IMR-90 (cell line): ENCODE measurements at regions not wholly inside any gene's neighbourhood (a gene's known extent, or its start where the extent isn't known, plus 50 kb on each side); places are given as distances from the start of the nearest gene placed in this dataset.

Experiments
- ATAC-seq: fragments of 200-7000 bp; cut with Tn5 transposase; 2 replicates; pipeline ENCODE4 v1.9.1; 2020; ENCODE audit warnings: low read depth, mild to moderate bottlenecking, moderate library complexity
- BruUV-seq: library from RNA; stranded (reverse); fragments of 400-500 nt; replicated peaks from 2 replicates; lab custom pipeline; 2021; lab: Mats Ljungman, UMichigan
- CTCF ChIA-PET: fragments of 300-600 bp; formaldehyde crosslinking; extraction: SDS; loops from one replicate; lab custom pipeline; 2021; ENCODE audit warnings: antibody characterized with exemption; lab: Yijun Ruan, JAX
- POLR2A ChIA-PET: fragments of 300-600 bp; sonication (Branson Sonifier 250); formaldehyde crosslinking; loops from one replicate; lab custom pipeline; 2022; ENCODE audit warnings: antibody characterized with exemption; ENCODE audit not compliant: unreplicated experiment; lab: Charles Lee
- DNase-seq: peaks from one replicate; pipeline ENCODE4 v3.0.0; 2013
- H2AFZ ChIP-seq: replicated peaks from 2 replicates; pipeline ENCODE3; 2013; ENCODE audit warnings: low read length, mild to moderate bottlenecking; ENCODE audit not compliant: poor library complexity
- H2AK5ac ChIP-seq: 2 replicates; pipeline ENCODE4 v1.6.1; 2013; ENCODE audit warnings: low read depth, low read length, inconsistent platforms
- H2AK9ac ChIP-seq: replicated peaks from 2 replicates; pipeline ENCODE3; 2013; ENCODE audit warnings: mild to moderate bottlenecking, low read depth, low read length, moderate library complexity; ENCODE audit not compliant: poor library complexity
- H2BK120ac ChIP-seq: 2 replicates; pipeline ENCODE4 v1.6.1; 2013; ENCODE audit warnings: low read depth, low read length, inconsistent platforms
- H2BK15ac ChIP-seq: 3 replicates; pipeline ENCODE4 v1.6.1; 2013; ENCODE audit warnings: low read depth, low read length, inconsistent platforms
- H2BK20ac ChIP-seq: 2 replicates; pipeline ENCODE4 v1.6.1; 2013; ENCODE audit warnings: low read depth, mild to moderate bottlenecking, inconsistent platforms, low read length, moderate library complexity
- H2BK5ac ChIP-seq: 2 replicates; pipeline ENCODE4 v1.6.1; 2013; ENCODE audit warnings: mild to moderate bottlenecking, low read depth, low read length, inconsistent platforms; ENCODE audit not compliant: poor library complexity, severe bottlenecking
- H3K14ac ChIP-seq: replicated peaks from 2 replicates; pipeline ENCODE4 v1.6.1; 2013; ENCODE audit warnings: low read depth, low read length, inconsistent platforms
- H3K18ac ChIP-seq: 2 replicates; pipeline ENCODE4 v1.6.1; 2013; ENCODE audit warnings: low read depth, low read length, control low read depth
- H3K23ac ChIP-seq: 2 replicates; pipeline ENCODE4 v1.6.1; 2013; ENCODE audit warnings: low read depth, low read length, inconsistent platforms
- H3K27ac ChIP-seq: 2 replicates; pipeline ENCODE4 v1.5.1; 2013; ENCODE audit warnings: mild to moderate bottlenecking, control low read depth, low read length; ENCODE audit not compliant: insufficient read depth
- H3K27me3 ChIP-seq: 2 replicates; pipeline ENCODE4 v1.6.1; 2013; ENCODE audit warnings: low read length; ENCODE audit not compliant: control insufficient read depth, insufficient read depth
- H3K36me3 ChIP-seq: 2 replicates; pipeline ENCODE4 v1.6.1; 2013; ENCODE audit warnings: low read length, mixed read lengths; ENCODE audit not compliant: control insufficient read depth, insufficient read depth
- H3K4ac ChIP-seq: 2 replicates; pipeline ENCODE4 v1.6.1; 2013; ENCODE audit warnings: low read depth, low read length, inconsistent platforms
- H3K4me1 ChIP-seq: 2 replicates; pipeline ENCODE4 v1.6.1; 2013; ENCODE audit warnings: low read length, mixed read lengths; ENCODE audit not compliant: control insufficient read depth, insufficient read depth
- H3K4me2 ChIP-seq: 2 replicates; pipeline ENCODE4 v1.6.1; 2013; ENCODE audit warnings: low read depth, mild to moderate bottlenecking, control low read depth, low read length, moderate library complexity
- H3K4me3 ChIP-seq: 2 replicates; pipeline ENCODE4 v1.5.1; 2013; ENCODE audit warnings: low read depth, mild to moderate bottlenecking, control low read depth, low read length, moderate library complexity; ENCODE audit not compliant: insufficient read depth
- H3K56ac ChIP-seq: 2 replicates; pipeline ENCODE4 v1.6.1; 2013; ENCODE audit warnings: low read length, inconsistent platforms; ENCODE audit not compliant: insufficient read depth; ENCODE audit errors: extremely low read depth
- H3K79me1 ChIP-seq, 2 experiments: 2 replicates each; pipeline ENCODE4 v1.6.1; 2013; ENCODE audit warnings: low read length in 2 of 2, inconsistent platforms in 1 of 2, low read depth in 1 of 2
- H3K9ac ChIP-seq: 2 replicates; pipeline ENCODE4 v1.6.1; 2013; ENCODE audit warnings: low read depth, low read length, control low read depth
- H3K9me1 ChIP-seq: 2 replicates; pipeline ENCODE4 v1.6.1; 2013; ENCODE audit warnings: low read length, inconsistent platforms; ENCODE audit not compliant: insufficient read depth
- H3K9me3 ChIP-seq: 2 replicates; pipeline ENCODE4 v1.6.1; 2013; ENCODE audit warnings: low read length; ENCODE audit not compliant: control insufficient read depth, insufficient read depth
- H4K20me1 ChIP-seq: 2 replicates; pipeline ENCODE4 v1.6.1; 2013; ENCODE audit warnings: low read length, inconsistent platforms; ENCODE audit not compliant: insufficient read depth
- H4K5ac ChIP-seq: 2 replicates; pipeline ENCODE4 v1.6.1; 2013; ENCODE audit warnings: mild to moderate bottlenecking, low read depth, low read length, control low read depth
- H4K8ac ChIP-seq, 2 experiments: 2 replicates each; pipeline ENCODE4 v1.6.1; 2013; ENCODE audit warnings: low read depth in 2 of 2, low read length in 2 of 2, control low read depth in 1 of 2, inconsistent platforms in 1 of 2
- H4K91ac ChIP-seq: 2 replicates; pipeline ENCODE4 v1.6.1; 2013; ENCODE audit warnings: low read depth, low read length, inconsistent platforms; ENCODE audit not compliant: insufficient read depth
- BHLHE40 ChIP-seq: fragments of 150-350 bp; IDR thresholded peaks from 2 replicates; pipeline ENCODE4 v1.6.1; 2016; ENCODE audit warnings: mild to moderate bottlenecking, low read depth, low read length
- CHD1 ChIP-seq: IDR thresholded peaks from 2 replicates; pipeline ENCODE4 v1.6.1; 2012; ENCODE audit warnings: low read depth, low read length, improper control_type of control experiment
- CTCF ChIP-seq: conservative IDR thresholded peaks from 2 replicates; pipeline ENCODE4 v1.5.1; 2012; ENCODE audit warnings: mild to moderate bottlenecking, low read depth, low read length, improper control_type of control experiment
- ELK1 ChIP-seq: fragments of 150-350 bp; IDR thresholded peaks from 2 replicates; pipeline ENCODE4 v1.6.1; 2016; ENCODE audit warnings: low read depth, mild to moderate bottlenecking, low read length, moderate library complexity, borderline replicate concordance
- FOS ChIP-seq: fragments of 150-350 bp; IDR thresholded peaks from 2 replicates; pipeline ENCODE4 v1.6.1; 2016; ENCODE audit warnings: low read depth, low read length
- MAZ ChIP-seq: IDR thresholded peaks from 2 replicates; pipeline ENCODE4 v1.6.1; 2012; ENCODE audit warnings: low read depth, mild to moderate bottlenecking, low read length, improper control_type of control experiment, moderate library complexity, borderline replicate concordance
- MXI1 ChIP-seq: IDR thresholded peaks from 2 replicates; pipeline ENCODE4 v1.6.1; 2012; ENCODE audit warnings: low read depth, mild to moderate bottlenecking, low read length, moderate library complexity, borderline replicate concordance
- NFE2L2 ChIP-seq: fragments of 150-350 bp; IDR thresholded peaks from 2 replicates; pipeline ENCODE4 v1.6.1; 2016; ENCODE audit warnings: low read depth, mild to moderate bottlenecking, low read length
- POLR2A ChIP-seq: IDR thresholded peaks from 2 replicates; pipeline ENCODE4 v1.6.1; 2012; ENCODE audit warnings: mild to moderate bottlenecking, low read depth, low read length
- RAD21 ChIP-seq: IDR thresholded peaks from 2 replicates; pipeline ENCODE4 v1.6.1; 2012; ENCODE audit warnings: low read length, improper control_type of control experiment
- RCOR1 ChIP-seq: IDR thresholded peaks from 2 replicates; pipeline ENCODE4 v1.6.1; 2012; ENCODE audit warnings: mild to moderate bottlenecking, low read length, improper control_type of control experiment; ENCODE audit not compliant: insufficient replicate concordance
- RFX5 ChIP-seq: IDR thresholded peaks from 2 replicates; pipeline ENCODE4 v1.8.0; 2012; ENCODE audit warnings: low read depth, mild to moderate bottlenecking, low read length, moderate library complexity
- WGBS, 2 experiments: methylation state at CpG; one replicate each; pipeline versions ENCODE4 v1.1.5 to v1.1.7; 2013; ENCODE audit warnings: missing lambda C conversion rate in 2 of 2; ENCODE audit not compliant: insufficient read length in 1 of 2; ENCODE audit errors: extremely low coverage in 2 of 2; 5-methylcytosine and 5-hydroxymethylcytosine counted together
- dilution Hi-C: fragments of 300-500 bp; cut with HindIII; formaldehyde crosslinking; loops from one replicate; pipeline ENCODE4 v1.14.3; 2018; ENCODE audit warnings: low sequenced_read_pairs; ENCODE audit not compliant: unreplicated experiment
- in situ Hi-C: fragments of 300-500 bp; cut with MboI; formaldehyde crosslinking; loops from 3 replicates; pipeline ENCODE4 v1.14.3; 2019; ENCODE audit warnings: low sequenced_read_pairs, inconsistent platforms, mixed read lengths
- intact Hi-C: fragments of 100-400 bp; cut with micrococcal nuclease; formaldehyde crosslinking; loops from 2 replicates; pipeline ENCODE4 v1.10.0; 2022
- TF ChIP-seq, protein P1 (sequence below): fragments of 150-350 bp; IDR thresholded peaks from 2 replicates; pipeline ENCODE4 v1.6.1; 2017; ENCODE audit warnings: mild to moderate bottlenecking, antibody characterized with exemption, low read length, low read depth

DNA sequence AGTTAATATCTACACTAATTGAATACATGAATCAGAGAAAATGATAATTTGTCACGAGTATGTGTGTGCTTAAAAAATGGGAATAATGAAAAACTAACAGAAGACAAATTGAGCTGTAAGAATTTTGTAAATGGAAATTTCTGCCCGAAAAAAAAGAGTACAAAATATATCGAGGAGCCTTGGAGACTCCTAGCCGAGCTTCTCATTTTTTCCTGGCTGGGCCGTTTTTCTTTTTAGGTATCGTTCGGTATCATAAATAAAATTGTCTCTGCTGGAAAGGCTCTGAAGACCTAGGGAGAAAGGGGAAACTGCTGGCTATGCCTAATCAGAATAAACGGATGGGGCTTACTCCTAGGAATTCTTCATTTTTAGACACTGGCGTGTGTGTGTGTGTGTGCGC is 227.2 kb upstream of the RAG2 start:
- intact Hi-C loops = no loop called here
- POLR2A ChIA-PET = no interaction called here

More for the DNA sequence above, 227.2 kb upstream of the RAG2 start:
- Histone ChIP-seq H2AFZ (no peak overlapping the region), H3K4ac (no peak overlapping the region), H2AK9ac (no peak overlapping the region), H2BK5ac (no peak overlapping the region), H3K14ac (no peak overlapping the region), H3K27ac (no peak overlapping the region), H4K91ac (no peak overlapping the region), H4K5ac (no peak overlapping the region), H3K23ac (no peak overlapping the region), H2BK20ac (no peak overlapping the region), H3K36me3 (no peaks in the 10 kb centered on the region), H3K27me3 (no peaks in the 10 kb centered on the region), H3K79me1 (no peaks in the 10 kb centered on the region), H4K20me1 (no peaks in the 10 kb centered on the region), H3K9ac (no peak overlapping the region), H2AK5ac (no peak overlapping the region), H3K56ac (no peak overlapping the region), H3K9me3 (no peaks in the 10 kb centered on the region), H4K8ac (no peak overlapping the region), H3K18ac (no peak overlapping the region), H3K4me3 (no peak overlapping the region), H3K9me1 (no peaks in the 10 kb centered on the region), H3K4me2 (no peak overlapping the region), H3K4me1 (no peaks in the 10 kb centered on the region), H2BK15ac (no peak overlapping the region), H2BK120ac (no peak overlapping the region)
- CTCF ChIA-PET = interaction anchor here (0.8 to 1.4 kb wide), 2 partner anchors 19 to 78 kb away, joined by 3 to 4 read pairs; no protein-coding TSS in a partner anchor
- no peak for TF ChIP-seq MAZ
- TF ChIP-seq BHLHE40 = no peak
- no peak for TF ChIP-seq CTCF
- no peak for TF ChIP-seq POLR2A
- no peak for TF ChIP-seq RFX5
- TF ChIP-seq CHD1 = no peak
- no peak for TF ChIP-seq MXI1
- no peak for TF ChIP-seq RAD21
- TF ChIP-seq, protein P1, sequence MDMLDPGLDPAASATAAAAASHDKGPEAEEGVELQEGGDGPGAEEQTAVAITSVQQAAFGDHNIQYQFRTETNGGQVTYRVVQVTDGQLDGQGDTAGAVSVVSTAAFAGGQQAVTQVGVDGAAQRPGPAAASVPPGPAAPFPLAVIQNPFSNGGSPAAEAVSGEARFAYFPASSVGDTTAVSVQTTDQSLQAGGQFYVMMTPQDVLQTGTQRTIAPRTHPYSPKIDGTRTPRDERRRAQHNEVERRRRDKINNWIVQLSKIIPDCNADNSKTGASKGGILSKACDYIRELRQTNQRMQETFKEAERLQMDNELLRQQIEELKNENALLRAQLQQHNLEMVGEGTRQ = no peak
- no peak for TF ChIP-seq ELK1
- TF ChIP-seq NFE2L2 = no peak
- TF ChIP-seq FOS = no peak
- no peak for TF ChIP-seq RCOR1
- dilution Hi-C loops = no loop called here
- DNase-seq (no peak), ATAC-seq (no peak)
- BruUV-seq = no TSS peak
- 20% methylated on average over 1 of the region's 10 CpGs; no CpG with 5 or more reads in 1 of the 2 experiments for WGBS, 2 experiments
- in situ Hi-C loops = no loop called here
